ENCODE measurements at regions not wholly inside any gene's neighbourhood (a gene's known extent, or its start where the extent isn't known, plus 50 kb on each side); places are given as distances from the start of the nearest gene placed in this dataset.
"Not testable (repeated sequence)": the region's sequence is repeated elsewhere in the genome, so short reads cannot be mapped to it uniquely, and the experiment has no call there.

GRCh38 chr12:4829793-4830162 lies 79.9 kb upstream of the KCNA1 start:
- DNase-seq (ENCODE audit: low read depth) = no peak
- TF ChIP-seq CTCF (IDR thresholded peaks at IDR 0.05; ENCODE audit: control insufficient read depth, extremely low read depth, insufficient read depth) = no peak
- no peak overlapping the region for H3K4me3 ChIP-seq (ENCODE audit: low read depth, low read length)

- no peak for DNase-seq (ENCODE audit: low read depth)
- H3K4me3 ChIP-seq (ENCODE audit: low read depth, low read length) = no peak overlapping the region
- TF ChIP-seq CTCF (IDR thresholded peaks at IDR 0.05; ENCODE audit: control insufficient read depth, extremely low read depth, insufficient read depth) = no peak
Measured at GRCh38 chr12:4830556-4831210, 79.0 kb upstream of the KCNA1 start.

- no peak for DNase-seq (ENCODE audit: low read depth)
- H3K4me3 ChIP-seq (ENCODE audit: low read depth, low read length) = no peak overlapping the region
- no peak for TF ChIP-seq CTCF (IDR thresholded peaks at IDR 0.05; ENCODE audit: control insufficient read depth, extremely low read depth, insufficient read depth)
Measured at GRCh38 chr12:4833053-4833452, 76.7 kb upstream of the KCNA1 start.

GRCh38 chr12:4833524-4833923 lies 76.2 kb upstream of the KCNA1 start:
- TF ChIP-seq CTCF (IDR thresholded peaks at IDR 0.05; ENCODE audit: control insufficient read depth, extremely low read depth, insufficient read depth) = no peak
- H3K4me3 ChIP-seq (ENCODE audit: low read depth, low read length) = no peak overlapping the region
- no peak for DNase-seq (ENCODE audit: low read depth)

- not testable (repeated sequence) for H3K4me3 ChIP-seq (ENCODE audit: low read depth, low read length); DNase-seq (ENCODE audit: low read depth)
Measured at GRCh38 chr12:4842401-4842800, 67.3 kb upstream of the KCNA1 start.

- TF ChIP-seq CTCF (IDR thresholded peaks at IDR 0.05; ENCODE audit: control insufficient read depth, extremely low read depth, insufficient read depth) = no peak
- DNase-seq (ENCODE audit: low read depth) = no peak
- H3K4me3 ChIP-seq (ENCODE audit: low read depth, low read length) = no peak overlapping the region
Measured at GRCh38 chr12:4843907-4844306, 65.8 kb upstream of the KCNA1 start.

- TF ChIP-seq CTCF (IDR thresholded peaks at IDR 0.05; ENCODE audit: control insufficient read depth, extremely low read depth, insufficient read depth) = no peak
- no peak for DNase-seq (ENCODE audit: low read depth)
Measured at GRCh38 chr12:4847713-4848112, 62.0 kb upstream of the KCNA1 start.

More at GRCh38 chr12:4847713-4848112, 62.0 kb upstream of the KCNA1 start:
- no peak overlapping the region for H3K4me3 ChIP-seq (ENCODE audit: low read depth, low read length)
